Heart right ventricle (tissue), 16 donors: ENCODE measurements at regions not wholly inside any gene's neighbourhood (a gene's known extent, or its start where the extent isn't known, plus 50 kb on each side); places are given as distances from the start of the nearest gene placed in this dataset.

Experiments used
- ATAC-seq, 8 donors: fragments of 200-7000 bp; cut with Tn5 transposase; one replicate each; pipeline ENCODE4 v1.9.1; 2020; ENCODE audit warnings: mild to moderate bottlenecking in 8 of 8, moderate library complexity in 8 of 8, moderate number of reproducible peaks in 1 of 8
- DNase-seq, 2 donors: peaks; one replicate each; pipeline ENCODE4 v3.0.0-alpha.2; 2020
- H3K27ac ChIP-seq, 10 donors: fragments of 200-600 bp; sonication (generic) in 2 of 10; one replicate each; pipeline versions ENCODE4 v1.5.0 to v1.8.0; 2020 to 2022; ENCODE audit warnings: mild to moderate bottlenecking in 3 of 10
- H3K27me3 ChIP-seq, 7 donors: fragments of 200-600 bp; one replicate each; pipeline ENCODE4 v1.8.0; 2021 to 2022; ENCODE audit warnings: mild to moderate bottlenecking in 2 of 7
- H3K36me3 ChIP-seq, 9 donors: fragments of 200-600 bp; sonication (generic) in 1 of 9; one replicate each; pipeline versions ENCODE4 v1.5.0 to v1.8.0; 2020 to 2022; ENCODE audit warnings: mild to moderate bottlenecking in 2 of 9
- H3K4me1 ChIP-seq, 9 donors: fragments of 200-600 bp; sonication (generic) in 1 of 9; one replicate each; pipeline versions ENCODE4 v1.5.0 to v1.8.0; 2020 to 2022; ENCODE audit warnings: mild to moderate bottlenecking in 4 of 9
- H3K4me3 ChIP-seq, 10 donors: fragments of 200-600 bp; sonication (generic) in 2 of 10; one replicate each; pipeline versions ENCODE4 v1.5.0 to v1.8.0; 2020 to 2022; ENCODE audit warnings: mild to moderate bottlenecking in 7 of 10, moderate library complexity in 2 of 10
- H3K9me3 ChIP-seq, 11 donors: fragments of 200-600 bp in 10 of 11; sonication (generic) in 2 of 11; one replicate each; pipeline versions ENCODE4 v1.5.0 to v1.8.0; 2013 to 2022; ENCODE audit warnings: mild to moderate bottlenecking in 2 of 11, control low read depth in 1 of 11, moderate library complexity in 1 of 11
- CTCF ChIP-seq, 9 donors: fragments of 200-600 bp; sonication (generic) in 2 of 9; IDR thresholded peaks; one replicate each; pipeline versions ENCODE4 v1.5.0 to v1.8.0; 2021 to 2022; ENCODE audit warnings: antibody characterized with exemption in 9 of 9, mild to moderate bottlenecking in 5 of 9, moderate library complexity in 1 of 9
- WGBS, 2 donors: extraction: QIAGEN DNeasy Blood & Tissue Kit; methylation state at CpG; one replicate each; pipeline ENCODE4 v1.1.7; 2013; ENCODE audit warnings: inconsistent platforms in 1 of 2; 5-methylcytosine and 5-hydroxymethylcytosine counted together
- intact Hi-C, 10 donors: fragments of 100-400 bp; cut with DNase I; formaldehyde crosslinking; loops; one replicate each; pipeline versions ENCODE4 v1.11.1 to v1.14.2; 2022
- donor health status: Arrhythmogenic right ventricular cardiomyopathy.
- donor health status: ischemic (EF 13 %, LVEDD 7.1; RV severe dilation, severe dysfunction).
- donor health status: healthy with polysubstance abuse.
- donor health status: DM: no; HTN: yes; CAD: no.
- donor health status: DM: no; HTN: no; CAD: no.
- donor health status: ischemic (EF 25% LVEDD 6.9; RV normal size, moderate dysfunction).
- donor health status: ischemic (EF 25% LVEDD 5.7; RV mildly dilated, moderate dysfunction).
- donor health status: healthy.
- donor health status: DM: yes; HTN: yes; CAD: no.
- donor health status: Ischemic cardiomyopathy.
- donor health status: ischemic (EF 35%, LVEDD 5.7; RV mildly dilated, moderate dysfunction).
- donor health status: nonischemic (EF 11% LVEDD 7.7; RV severe dilation, severe dysfunction).
- donor health status: DM: yes; HTN: yes; CAD: no.
- donor health status: PGD.
- donor health status: ischemic (EF 29% LVEDD 5.4; RV normal size, mild dysfunction).
- donor health status: nonischemic (EF 23%, LVEDD 6.1; RV moderate dilation, normal function).

- DNase-seq: no peak
- WGBS, 2 donors: 63 to 71% methylated on average over 3 of the region's 3 CpGs
- Histone ChIP-seq H3K9me3 (peaks cover 0 to under 1% (median 0%) of the 10 kb centered on the region in 11 donors), H3K27me3 (no peaks in the 10 kb centered on the region), H3K4me1 (peaks cover 0 to 4% (median 0%) of the 10 kb centered on the region in 9 donors), H3K4me3 (no peak overlapping the region), H3K27ac (no peak overlapping the region), H3K36me3 (no peaks in the 10 kb centered on the region)
- intact Hi-C loops: no loop called here
- no peak for ATAC-seq
- TF ChIP-seq CTCF (IDR thresholded peaks at IDR 0.05): no peak
Measured at GRCh38 chr3:30988769-30989168, 94.3 kb upstream of the GADL1 start.

GRCh38 chr3:30989276-30990030 lies 95.0 kb upstream of the GADL1 start:
- peaks cover 0 to 7% (median 2%) of the 10 kb centered on the region in 11 donors for H3K9me3 ChIP-seq
- H3K36me3 ChIP-seq: no peaks in the 10 kb centered on the region
- no peak overlapping the region for H3K4me3 ChIP-seq
- no peak for TF ChIP-seq CTCF (IDR thresholded peaks at IDR 0.05)
- no peaks in the 10 kb centered on the region for H3K27me3 ChIP-seq
- intact Hi-C loops: no loop called here
- H3K27ac ChIP-seq: no peak overlapping the region
- 82 to 90% methylated on average over 2 of the region's 2 CpGs for WGBS, 2 donors
- ATAC-seq: no peak
- DNase-seq: no peak
- H3K4me1 ChIP-seq: peaks cover 0 to 4% (median 0%) of the 10 kb centered on the region in 9 donors

GRCh38 chr3:30996467-30996866 lies 102.0 kb upstream of the GADL1 start:
- Histone ChIP-seq H3K4me3 (no peak overlapping the region), H3K9me3 (peaks cover 0 to 13% (median 7%) of the 10 kb centered on the region in 11 donors), H3K27me3 (no peaks in the 10 kb centered on the region), H3K36me3 (no peaks in the 10 kb centered on the region), H3K27ac (no peak overlapping the region), H3K4me1 (no peaks in the 10 kb centered on the region)
- ATAC-seq (no peak), DNase-seq (no peak)
- intact Hi-C loops: no loop called here
- 18 to 29% methylated on average over 2 of the region's 2 CpGs for WGBS, 2 donors
- TF ChIP-seq CTCF (IDR thresholded peaks at IDR 0.05): no peak

- intact Hi-C loops: loop anchor here in 2 of 10 donors (10.0 kb wide), 2 partner anchors 218 to 228 kb away; no protein-coding TSS in a partner anchor
Measured at GRCh38 chr3:31002730-31003129, 108.3 kb upstream of the GADL1 start.

More at GRCh38 chr3:31002730-31003129, 108.3 kb upstream of the GADL1 start:
- H3K36me3 ChIP-seq: no peaks in the 10 kb centered on the region
- no peak for TF ChIP-seq CTCF (IDR thresholded peaks at IDR 0.05)
- DNase-seq (no peak), ATAC-seq (peak in 3 of 8 donors; percentile 12 to 56 (median 42))
- 88 to 93% methylated on average over 3 of the region's 3 CpGs for WGBS, 2 donors
- H3K27ac ChIP-seq: no peak overlapping the region
- no peaks in the 10 kb centered on the region for H3K9me3 ChIP-seq
- H3K4me1 ChIP-seq: no peaks in the 10 kb centered on the region
- no peak overlapping the region for H3K4me3 ChIP-seq
- H3K27me3 ChIP-seq: no peaks in the 10 kb centered on the region
